COLO668 (cell line): ENCODE measurements at regions not wholly inside any gene's neighbourhood (a gene's known extent, or its start where the extent isn't known, plus 50 kb on each side); places are given as distances from the start of the nearest gene placed in this dataset.

ENCODE experiments used
- DNase-seq: peaks from one replicate; lab custom pipeline; 2025; ENCODE audit not compliant: unreplicated experiment; lab: John Stamatoyannopoulos, UW

GRCh38 chr14:25552826-25553225, 502.9 kb upstream of the STXBP6 start:
- DNase-seq = no peak

- no peak for DNase-seq
Observed at GRCh38 chr14:25551674-25552073, 501.7 kb upstream of the STXBP6 start.

GRCh38 chr14:25546826-25547225, 496.9 kb upstream of the STXBP6 start:
- DNase-seq = no peak

- DNase-seq = peak; percentile 22
Observed at GRCh38 chr14:25537846-25538455, 488.0 kb upstream of the STXBP6 start.

GRCh38 chr14:25526290-25526689, 476.3 kb upstream of the STXBP6 start:
- DNase-seq = no peak

- no peak for DNase-seq
Observed at GRCh38 chr14:25522926-25523325, 473.0 kb upstream of the STXBP6 start.

- DNase-seq = no peak
Observed at GRCh38 chr14:25522116-25522515, 472.2 kb upstream of the STXBP6 start.

GRCh38 chr14:25521616-25522015, 471.7 kb upstream of the STXBP6 start:
- no peak for DNase-seq

GRCh38 chr14:25520821-25521220, 470.9 kb upstream of the STXBP6 start:
- no peak for DNase-seq

- DNase-seq = no peak
Observed at GRCh38 chr14:25518364-25518763, 468.4 kb upstream of the STXBP6 start.

- DNase-seq = no peak
Observed at GRCh38 chr14:25516838-25517237, 466.9 kb upstream of the STXBP6 start.

GRCh38 chr14:25508845-25509244, 458.9 kb upstream of the STXBP6 start:
- DNase-seq = no peak

- DNase-seq = no peak
Observed at GRCh38 chr14:25501749-25502148, 451.8 kb upstream of the STXBP6 start.

- DNase-seq = no peak
Observed at GRCh38 chr14:25488961-25489360, 439.0 kb upstream of the STXBP6 start.

- DNase-seq = no peak
Observed at GRCh38 chr14:25485381-25485780, 435.4 kb upstream of the STXBP6 start.

- DNase-seq = no peak
Observed at GRCh38 chr14:25484906-25485305, 435.0 kb upstream of the STXBP6 start.

GRCh38 chr14:25484235-25484634, 434.3 kb upstream of the STXBP6 start:
- no peak for DNase-seq

- DNase-seq = no peak
Observed at GRCh38 chr14:25477316-25478098, 427.6 kb upstream of the STXBP6 start.

GRCh38 chr14:25472700-25473099, 422.8 kb upstream of the STXBP6 start:
- DNase-seq = no peak

GRCh38 chr14:25464772-25465171, 414.8 kb upstream of the STXBP6 start:
- no peak for DNase-seq

- DNase-seq = no peak
Observed at GRCh38 chr14:25464078-25464477, 414.1 kb upstream of the STXBP6 start.

- no peak for DNase-seq
Observed at GRCh38 chr14:25463480-25463879, 413.5 kb upstream of the STXBP6 start.

- no peak for DNase-seq
Observed at GRCh38 chr14:25461780-25462179, 411.8 kb upstream of the STXBP6 start.
